OCI-LY3 (cell line): ENCODE measurements at regions not wholly inside any gene's neighbourhood (a gene's known extent, or its start where the extent isn't known, plus 50 kb on each side); places are given as distances from the start of the nearest gene placed in this dataset.

ENCODE experiments used
- EZH2phosphoT487 ChIP-seq: fragments of 200-600 bp; shearing (Covaris generic); IDR thresholded peaks from 2 replicates; pipeline ENCODE4 v1.6.1; 2018; ENCODE audit warnings: antibody characterized with exemption, mixed run types, low read depth
- TF ChIP-seq, protein P1 (sequence below): fragments of 200-600, 300-600 bp; sonication (generic); IDR thresholded peaks from 2 replicates; pipeline ENCODE4 v1.5.1; 2014; ENCODE audit warnings: antibody characterized with exemption, low read length, low read depth

DNA sequence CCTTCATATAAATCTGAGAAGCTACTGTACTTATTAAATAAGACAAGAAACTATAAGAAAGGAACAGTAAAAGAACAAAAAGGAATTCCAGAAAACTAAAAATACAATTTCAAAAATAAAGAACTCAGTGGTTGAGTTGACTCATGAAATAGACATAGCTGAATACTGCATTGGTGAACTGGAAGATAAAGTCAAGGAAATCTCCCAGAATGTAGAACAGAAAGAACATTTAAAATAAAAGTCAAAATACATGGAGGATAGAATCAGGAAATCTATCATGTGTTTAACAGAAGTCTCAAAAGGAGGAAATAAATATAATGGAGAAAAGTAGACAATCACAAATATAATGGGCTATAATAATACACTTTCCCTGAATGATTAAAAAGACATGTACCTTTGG is 136.4 kb upstream of the PMFBP1 start:
- TF ChIP-seq, protein P1, sequence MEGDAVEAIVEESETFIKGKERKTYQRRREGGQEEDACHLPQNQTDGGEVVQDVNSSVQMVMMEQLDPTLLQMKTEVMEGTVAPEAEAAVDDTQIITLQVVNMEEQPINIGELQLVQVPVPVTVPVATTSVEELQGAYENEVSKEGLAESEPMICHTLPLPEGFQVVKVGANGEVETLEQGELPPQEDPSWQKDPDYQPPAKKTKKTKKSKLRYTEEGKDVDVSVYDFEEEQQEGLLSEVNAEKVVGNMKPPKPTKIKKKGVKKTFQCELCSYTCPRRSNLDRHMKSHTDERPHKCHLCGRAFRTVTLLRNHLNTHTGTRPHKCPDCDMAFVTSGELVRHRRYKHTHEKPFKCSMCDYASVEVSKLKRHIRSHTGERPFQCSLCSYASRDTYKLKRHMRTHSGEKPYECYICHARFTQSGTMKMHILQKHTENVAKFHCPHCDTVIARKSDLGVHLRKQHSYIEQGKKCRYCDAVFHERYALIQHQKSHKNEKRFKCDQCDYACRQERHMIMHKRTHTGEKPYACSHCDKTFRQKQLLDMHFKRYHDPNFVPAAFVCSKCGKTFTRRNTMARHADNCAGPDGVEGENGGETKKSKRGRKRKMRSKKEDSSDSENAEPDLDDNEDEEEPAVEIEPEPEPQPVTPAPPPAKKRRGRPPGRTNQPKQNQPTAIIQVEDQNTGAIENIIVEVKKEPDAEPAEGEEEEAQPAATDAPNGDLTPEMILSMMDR: no peak
- no peak for TF ChIP-seq EZH2phosphoT487
